HCT116 (cell line): ENCODE measurements at regions not wholly inside any gene's neighbourhood (a gene's known extent, or its start where the extent isn't known, plus 50 kb on each side); places are given as distances from the start of the nearest gene placed in this dataset.

Experiments
- ATAC-seq: fragments of 200-7000 bp; cut with Tn5 transposase; 2 replicates; pipeline ENCODE4 v1.9.1; 2020; ENCODE audit warnings: mild to moderate bottlenecking, moderate library complexity
- BruUV-seq: library from RNA; stranded (reverse); fragments of 400-500 nt; replicated peaks from 2 replicates; lab custom pipeline; 2021; lab: Mats Ljungman, UMichigan
- CTCF ChIA-PET: fragments of 300-600 bp; sonication (Branson Sonifier 250); formaldehyde crosslinking; loops from one replicate; lab custom pipeline; 2021; ENCODE audit warnings: antibody characterized with exemption; lab: Charles Lee
- POLR2A ChIA-PET: fragments of 300-600, 350-600 bp; sonication (Branson Sonifier 250); formaldehyde crosslinking; loops from one replicate; lab custom pipeline; 2021; ENCODE audit warnings: antibody characterized with exemption; lab: Charles Lee
- RAD21 ChIA-PET, 2 experiments: fragments of 300-600 bp; sonication (Branson Sonifier 250); formaldehyde crosslinking; loops; one replicate each; lab custom pipeline; 2023; ENCODE audit warnings: low total read pairs in 2 of 2; ENCODE audit not compliant: uncharacterized antibody in 2 of 2, unreplicated experiment in 2 of 2, low non-redundant PET in 1 of 2; lab: Charles Lee
- DNase-seq: peaks from one replicate; pipeline ENCODE4 v3.0.0-alpha.2; 2010; ENCODE audit warnings: low read depth, low spot score
- H2AFZ ChIP-seq: fragments of 200-600 bp; shearing (Covaris generic), sonication (generic); 2 replicates; pipeline ENCODE4 v1.6.1; 2017; ENCODE audit warnings: low read depth, mixed run types, mixed read lengths, antibody characterized with exemption, low read length; ENCODE audit not compliant: poor library complexity, severe bottlenecking
- H3K27ac ChIP-seq: 2 replicates; pipeline ENCODE4 v1.5.1; 2012; ENCODE audit warnings: low read depth, low read length
- H3K27me3 ChIP-seq: fragments of 200-600 bp; sonication (generic); 2 replicates; pipeline ENCODE4 v1.6.1; 2016; ENCODE audit warnings: mixed run types, low read length, mixed read lengths; ENCODE audit not compliant: insufficient read depth
- H3K36me3 ChIP-seq, 2 experiments: fragments of 200-500 bp in 1 of 2; fragments of 200-600 bp in 1 of 2; sonication (Bioruptor generic) in 1 of 2; sonication (generic) in 1 of 2; 2 replicates each; pipeline versions ENCODE4 v1.5.1 to v1.6.1; 2014 to 2016; ENCODE audit warnings: low read length in 2 of 2, inconsistent platforms in 1 of 2, mixed read lengths in 1 of 2, mixed run types in 1 of 2; ENCODE audit not compliant: insufficient read depth in 2 of 2, control insufficient read depth in 1 of 2
- H3K4me1 ChIP-seq, 2 experiments: fragments of 200-600 bp in 1 of 2; sonication (generic) in 1 of 2; 2 replicates each; pipeline versions ENCODE4 v1.5.1 to v1.6.1; 2012 to 2017; ENCODE audit warnings: low read length in 2 of 2, inconsistent platforms in 1 of 2, mild to moderate bottlenecking in 1 of 2, mixed read lengths in 1 of 2, mixed run types in 1 of 2, moderate library complexity in 1 of 2; ENCODE audit not compliant: insufficient read depth in 2 of 2, control insufficient read depth in 1 of 2
- H3K4me2 ChIP-seq: fragments of 200-600 bp; sonication (generic); 2 replicates; pipeline ENCODE4 v1.6.1; 2017; ENCODE audit warnings: mixed run types, low read length, mixed read lengths
- H3K4me3 ChIP-seq, 2 experiments: fragments of 200-600 bp in 1 of 2; sonication (generic) in 1 of 2; replicated peaks in 1 of 2; 2 replicates each; pipeline ENCODE4 v1.5.1; 2011 to 2016; ENCODE audit warnings: low read length in 2 of 2, control low read depth in 1 of 2, low read depth in 1 of 2, mild to moderate bottlenecking in 1 of 2, mixed read lengths in 1 of 2, mixed run types in 1 of 2
- H3K79me2 ChIP-seq: fragments of 200-600 bp; sonication (generic); 2 replicates; pipeline ENCODE4 v1.6.1; 2017; ENCODE audit warnings: mild to moderate bottlenecking, mixed run types, low read length, moderate library complexity, mixed read lengths; ENCODE audit not compliant: insufficient read depth
- H3K9ac ChIP-seq: fragments of 200-600 bp; sonication (generic); 2 replicates; pipeline ENCODE4 v1.6.1; 2016; ENCODE audit warnings: low read length, mixed read lengths
- H3K9me2 ChIP-seq: fragments of 200-600 bp; sonication (generic), shearing (Covaris generic); 2 replicates; pipeline ENCODE4 v1.6.1; 2017; ENCODE audit warnings: mixed run types, mild to moderate bottlenecking, moderate library complexity; ENCODE audit not compliant: insufficient read depth
- H3K9me3 ChIP-seq, 2 experiments: fragments of 200-500 bp in 1 of 2; fragments of 200-600 bp in 1 of 2; sonication (Bioruptor generic) in 1 of 2; sonication (generic) in 1 of 2; 2 replicates each; pipeline ENCODE4 v1.6.1; 2014 to 2017; ENCODE audit warnings: low read length in 2 of 2, mixed read lengths in 2 of 2, inconsistent platforms in 1 of 2, low read depth in 1 of 2, mild to moderate bottlenecking in 1 of 2, mixed run types in 1 of 2, moderate library complexity in 1 of 2; ENCODE audit not compliant: control insufficient read depth in 1 of 2, insufficient read depth in 1 of 2
- H4K20me1 ChIP-seq: fragments of 200-600 bp; sonication (generic), shearing (Covaris generic); 2 replicates; pipeline ENCODE4 v1.6.1; 2017; ENCODE audit warnings: mixed run types, mild to moderate bottlenecking, moderate library complexity; ENCODE audit not compliant: insufficient read depth
- CTCF ChIP-seq, 3 experiments: fragments of 200-600 bp in 1 of 3; sonication (generic) in 1 of 3; IDR thresholded peaks in 2 of 3; conservative IDR thresholded peaks in 1 of 3; 2 replicates each; pipeline ENCODE4 v1.5.1; 2012 to 2017; ENCODE audit warnings: low read depth in 2 of 3, low read length in 2 of 3, antibody characterized with exemption in 1 of 3, borderline replicate concordance in 1 of 3, control low read depth in 1 of 3, mild to moderate bottlenecking in 1 of 3, mixed read lengths in 1 of 3, mixed run types in 1 of 3, moderate library complexity in 1 of 3; ENCODE audit not compliant: insufficient read depth in 1 of 3
- EGR1 ChIP-seq: IDR thresholded peaks from 2 replicates; pipeline ENCODE4 v1.6.1; 2012; ENCODE audit warnings: low read depth
- ELF1 ChIP-seq: IDR thresholded peaks from 2 replicates; pipeline ENCODE4 v1.6.1; 2012; ENCODE audit warnings: low read depth, borderline replicate concordance
- JUND ChIP-seq: IDR thresholded peaks from 2 replicates; pipeline ENCODE4 v1.6.1; 2012
- POLR2A ChIP-seq: IDR thresholded peaks from 2 replicates; pipeline ENCODE4 v1.7.0; 2011; ENCODE audit warnings: borderline replicate concordance; ENCODE audit not compliant: insufficient read depth, insufficient read length; ENCODE audit errors: extremely low read depth
- POLR2AphosphoS5 ChIP-seq: IDR thresholded peaks from 2 replicates; pipeline ENCODE4 v1.6.1; 2011; ENCODE audit warnings: mild to moderate bottlenecking, low read depth, low read length, moderate library complexity
- SIN3A ChIP-seq: IDR thresholded peaks from 2 replicates; pipeline ENCODE4 v1.6.1; 2012; ENCODE audit warnings: low read depth
- TCF7L2 ChIP-seq: IDR thresholded peaks from 2 replicates; pipeline ENCODE4 v1.7.0; 2011; ENCODE audit warnings: borderline replicate concordance, inconsistent platforms; ENCODE audit not compliant: insufficient read depth, insufficient read length; ENCODE audit errors: extremely low read depth
- ZBTB33 ChIP-seq: IDR thresholded peaks from 2 replicates; pipeline ENCODE4 v1.6.1; 2011; ENCODE audit warnings: mild to moderate bottlenecking, low read length, moderate library complexity; ENCODE audit not compliant: insufficient replicate concordance; ENCODE audit errors: extremely low read depth
- ZNF274 ChIP-seq: fragments of 200-500 bp; sonication (Bioruptor generic); IDR thresholded peaks from 2 replicates; pipeline ENCODE4 v1.6.1; 2014; ENCODE audit warnings: mild to moderate bottlenecking, low read depth, low read length, inconsistent platforms
- intact Hi-C: fragments of 100-400 bp; cut with micrococcal nuclease; formaldehyde crosslinking; loops from 2 replicates; pipeline ENCODE4 v1.10.0; 2022
- TF ChIP-seq, protein P1 (sequence below): IDR thresholded peaks from 2 replicates; pipeline ENCODE4 v1.6.1; 2012

DNA sequence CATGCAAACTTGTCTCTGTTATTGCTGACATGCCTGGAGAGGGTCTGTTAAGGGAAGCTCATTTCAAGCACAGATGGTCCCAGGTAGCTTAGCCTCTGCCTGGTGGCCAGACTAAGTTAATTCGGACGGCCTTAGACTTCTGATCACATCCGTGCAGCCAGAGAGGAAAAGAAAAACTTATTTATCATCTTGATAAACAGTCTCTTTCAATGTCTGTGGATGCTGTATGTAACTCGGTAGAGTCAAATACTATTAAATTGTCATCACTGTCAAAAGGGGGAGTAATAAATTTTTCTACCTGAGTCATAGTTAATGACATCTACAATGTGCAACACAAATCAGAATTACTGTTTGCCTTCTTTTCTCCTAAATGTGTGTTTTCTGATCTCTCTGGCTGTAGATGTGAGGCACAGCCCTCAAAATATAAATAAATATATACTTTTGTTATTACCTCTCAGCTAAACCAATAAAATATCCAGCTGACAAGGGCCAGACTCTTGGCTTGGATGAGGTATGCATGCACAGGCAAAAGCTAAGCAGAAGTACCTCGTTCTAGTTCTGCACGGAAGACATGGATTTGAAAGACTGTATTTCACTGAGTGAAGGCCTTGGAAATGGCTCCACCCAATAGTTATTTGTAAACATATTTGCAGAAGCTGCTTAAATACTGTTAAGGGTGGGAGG is 530.0 kb downstream of the TAFA4 start:
- ChIA-PET POLR2A (no interaction called here), RAD21 (no interaction called here), CTCF (no interaction called here)
- intact Hi-C loops: loop anchor here (5.0 kb wide), 1 partner anchor 40 kb away; no protein-coding TSS in a partner anchor
- Histone ChIP-seq H3K4me1 (no peaks in the 10 kb centered on the region), H3K27ac (no peak overlapping the region), H3K9me2 (no peaks in the 10 kb centered on the region), H3K4me3 (no peak overlapping the region), H3K36me3 (no peaks in the 10 kb centered on the region), H3K79me2 (no peaks in the 10 kb centered on the region), H3K27me3 (no peaks in the 10 kb centered on the region), H4K20me1 (no peaks in the 10 kb centered on the region), H3K9me3 (peaks cover under 1 to 4% of the 10 kb centered on the region in 2 experiments; a peak in 2 of 4 replicates), H3K4me2 (no peak overlapping the region), H3K9ac (no peak overlapping the region), H2AFZ (no peak overlapping the region)
- TF ChIP-seq ZNF274: no peak
- no peak for TF ChIP-seq JUND
- no peak for TF ChIP-seq ELF1
- no peak for TF ChIP-seq SIN3A
- no peak for TF ChIP-seq POLR2AphosphoS5
- TF ChIP-seq, protein P1, sequence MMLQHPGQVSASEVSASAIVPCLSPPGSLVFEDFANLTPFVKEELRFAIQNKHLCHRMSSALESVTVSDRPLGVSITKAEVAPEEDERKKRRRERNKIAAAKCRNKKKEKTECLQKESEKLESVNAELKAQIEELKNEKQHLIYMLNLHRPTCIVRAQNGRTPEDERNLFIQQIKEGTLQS: no peak
- no peak for ATAC-seq
- BruUV-seq: no TSS peak
- DNase-seq: no peak

GRCh38 chr3:68378631-68379030 is 553.7 kb downstream of the TAFA4 start:
- DNase-seq (no peak), ATAC-seq (no peak)
- Histone ChIP-seq H3K27ac (no peak overlapping the region), H2AFZ (no peak overlapping the region), H3K4me2 (no peak overlapping the region), H4K20me1 (no peaks in the 10 kb centered on the region), H3K79me2 (no peaks in the 10 kb centered on the region), H3K27me3 (no peaks in the 10 kb centered on the region), H3K4me1 (no peaks in the 10 kb centered on the region), H3K36me3 (no peaks in the 10 kb centered on the region), H3K9me2 (no peaks in the 10 kb centered on the region), H3K9ac (no peak overlapping the region), H3K4me3 (no peak overlapping the region), H3K9me3 (peaks cover 0 to 4% of the 10 kb centered on the region in 2 experiments; a peak in 1 of 4 replicates)
- RAD21 ChIA-PET: no interaction called here
- intact Hi-C loops: no loop called here
- CTCF ChIA-PET: no interaction called here
- BruUV-seq: no TSS peak
- POLR2A ChIA-PET: no interaction called here
- TF ChIP-seq CTCF (IDR thresholded peaks at IDR 0.05 in 2 of 3, conservative IDR thresholded peaks at IDR 0.05 in 1 of 3; ENCODE audit: borderline replicate concordance in 1 of 3, insufficient read depth in 1 of 3, low read depth in 2 of 3, low read length in 2 of 3) (no peak), EGR1 (no peak), POLR2A (no peak), ZBTB33 (no peak), TCF7L2 (no peak), ELF1 (no peak)
